OCI-LY3 (cell line): ENCODE measurements at regions not wholly inside any gene's neighbourhood (a gene's known extent, or its start where the extent isn't known, plus 50 kb on each side); places are given as distances from the start of the nearest gene placed in this dataset.

ENCODE experiments used
- H2AFZ ChIP-seq: fragments of 200-600, 300-600 bp; shearing (Covaris generic); 2 replicates; pipeline ENCODE4 v1.6.0; 2014; ENCODE audit warnings: antibody characterized with exemption, low read depth, low read length
- H3K27ac ChIP-seq: fragments of 200-600, 300-600 bp; sonication (generic); 2 replicates; pipeline ENCODE4 v1.5.1; 2014; ENCODE audit warnings: mild to moderate bottlenecking, low read length, moderate library complexity, mixed read lengths
- H3K27me3 ChIP-seq: fragments of 200-600, 300-600 bp; sonication (generic); 2 replicates; pipeline ENCODE4 v1.6.1; 2014; ENCODE audit warnings: low read depth, low read length, mixed read lengths
- H3K36me3 ChIP-seq: fragments of 200-600, 300-600 bp; sonication (generic); replicated peaks from 2 replicates; pipeline ENCODE3; 2014; ENCODE audit warnings: low read depth, low read length, mixed read lengths
- H3K4me1 ChIP-seq: fragments of 300-600, 200-600 bp; sonication (generic); 2 replicates; pipeline ENCODE4 v1.6.1; 2014; ENCODE audit warnings: low read length, mixed read lengths
- H3K4me2 ChIP-seq: fragments of 200-600, 300-600 bp; sonication (generic); 2 replicates; pipeline ENCODE4 v1.6.1; 2014; ENCODE audit warnings: low read length, mixed read lengths
- H3K4me3 ChIP-seq: fragments of 300-600, 200-600 bp; sonication (generic); 2 replicates; pipeline ENCODE4 v1.5.1; 2014; ENCODE audit warnings: antibody characterized with exemption, mild to moderate bottlenecking, low read length, moderate library complexity
- H3K79me2 ChIP-seq: fragments of 300-600, 200-600 bp; shearing (Covaris generic); 2 replicates; pipeline ENCODE4 v1.6.1; 2014; ENCODE audit warnings: mild to moderate bottlenecking, low read length, mixed read lengths
- H3K9ac ChIP-seq: fragments of 300-600, 200-600 bp; shearing (Covaris generic); 2 replicates; pipeline ENCODE4 v1.6.0; 2014; ENCODE audit warnings: mild to moderate bottlenecking, low read length, moderate library complexity
- H3K9me3 ChIP-seq: fragments of 200-600, 300-600 bp; shearing (Covaris generic); 2 replicates; pipeline ENCODE4 v1.6.1; 2014; ENCODE audit warnings: low read length, mixed read lengths; ENCODE audit not compliant: insufficient read depth
- H4K20me1 ChIP-seq: fragments of 200-600, 300-600 bp; sonication (generic); 2 replicates; pipeline ENCODE4 v1.6.1; 2016; ENCODE audit warnings: low read length, mixed read lengths; ENCODE audit not compliant: insufficient read depth
- CTCF ChIP-seq: fragments of 200-600, 300-600 bp; sonication (generic); IDR thresholded peaks from 2 replicates; pipeline ENCODE4 v1.5.1; 2014; ENCODE audit warnings: antibody characterized with exemption, low read length, low read depth
- EZH2phosphoT487 ChIP-seq: fragments of 200-600 bp; shearing (Covaris generic); IDR thresholded peaks from 2 replicates; pipeline ENCODE4 v1.6.1; 2018; ENCODE audit warnings: antibody characterized with exemption, mixed run types, low read depth

GRCh38 chr1:162941024-162941423, 80.0 kb upstream of the CCDC190 start:
- H4K20me1 ChIP-seq: no peaks in the 10 kb centered on the region
- no peak overlapping the region for H3K27ac ChIP-seq
- H3K4me3 ChIP-seq: no peak overlapping the region
- H3K36me3 ChIP-seq: no peaks in the 10 kb centered on the region
- no peaks in the 10 kb centered on the region for H3K79me2 ChIP-seq
- TF ChIP-seq CTCF (no peak), EZH2phosphoT487 (no peak)
- H3K9ac ChIP-seq: no peak overlapping the region
- H3K9me3 ChIP-seq: no peaks in the 10 kb centered on the region
- H2AFZ ChIP-seq: no peak overlapping the region
- no peak overlapping the region for H3K4me2 ChIP-seq
- H3K27me3 ChIP-seq: peaks cover 70% of the 10 kb centered on the region
- H3K4me1 ChIP-seq: no peaks in the 10 kb centered on the region

GRCh38 chr1:162939035-162939434, 78.1 kb upstream of the CCDC190 start:
- H3K4me2 ChIP-seq: no peak overlapping the region
- H3K27ac ChIP-seq: no peak overlapping the region
- H3K79me2 ChIP-seq: no peaks in the 10 kb centered on the region
- H3K27me3 ChIP-seq: peaks cover 87% of the 10 kb centered on the region
- no peak overlapping the region for H3K4me3 ChIP-seq
- H3K36me3 ChIP-seq: no peaks in the 10 kb centered on the region
- no peaks in the 10 kb centered on the region for H3K4me1 ChIP-seq
- no peaks in the 10 kb centered on the region for H3K9me3 ChIP-seq
- TF ChIP-seq CTCF (peak; percentile 71), EZH2phosphoT487 (no peak)
- H2AFZ ChIP-seq: no peak overlapping the region
- no peaks in the 10 kb centered on the region for H4K20me1 ChIP-seq
- H3K9ac ChIP-seq: no peak overlapping the region

GRCh38 chr1:162937716-162938395, 76.9 kb upstream of the CCDC190 start:
- Histone ChIP-seq H3K4me3 (no peak overlapping the region), H3K27ac (no peak overlapping the region), H3K4me1 (peaks cover 4% of the 10 kb centered on the region), H3K27me3 (peaks cover 78% of the 10 kb centered on the region), H3K9me3 (no peaks in the 10 kb centered on the region), H3K79me2 (no peaks in the 10 kb centered on the region), H3K9ac (no peak overlapping the region), H3K4me2 (no peak overlapping the region), H4K20me1 (no peaks in the 10 kb centered on the region), H3K36me3 (no peaks in the 10 kb centered on the region), H2AFZ (no peak overlapping the region)
- TF ChIP-seq CTCF: no peak

GRCh38 chr1:162930976-162931560, 70.1 kb upstream of the CCDC190 start:
- Histone ChIP-seq H3K4me3 (no peak overlapping the region), H3K36me3 (no peaks in the 10 kb centered on the region), H2AFZ (no peak overlapping the region), H3K4me2 (no peak overlapping the region), H3K9ac (no peak overlapping the region), H3K27me3 (peaks cover 17% of the 10 kb centered on the region), H3K27ac (no peak overlapping the region), H3K9me3 (no peaks in the 10 kb centered on the region), H3K79me2 (no peaks in the 10 kb centered on the region), H4K20me1 (no peaks in the 10 kb centered on the region), H3K4me1 (peaks cover 12% of the 10 kb centered on the region)
- TF ChIP-seq EZH2phosphoT487: no peak
- no peak for TF ChIP-seq CTCF
